ENCODE measurements at regions not wholly inside any gene's neighbourhood (a gene's known extent, or its start where the extent isn't known, plus 50 kb on each side); places are given as distances from the start of the nearest gene placed in this dataset.

GRCh38 chr9:84212982-84213381, 127.6 kb downstream of the SLC28A3 start:
- TF ChIP-seq BHLHE40 (IDR thresholded peaks at IDR 0.05; ENCODE audit: low read depth, low read length) (no peak), RAD21 (IDR thresholded peaks at IDR 0.05; ENCODE audit: low read length) (no peak), POLR2A (IDR thresholded peaks at IDR 0.05; ENCODE audit: low read depth, low read length) (no peak), CTCF (conservative IDR thresholded peaks at IDR 0.05; ENCODE audit: low read depth, low read length) (no peak), ELK1 (IDR thresholded peaks at IDR 0.05; ENCODE audit: borderline replicate concordance, low read depth, low read length) (no peak), MXI1 (IDR thresholded peaks at IDR 0.05; ENCODE audit: borderline replicate concordance, low read depth, low read length) (no peak), FOS (IDR thresholded peaks at IDR 0.05; ENCODE audit: low read depth, low read length) (no peak), CEBPB (IDR thresholded peaks at IDR 0.05; ENCODE audit: low read depth, low read length) (no peak)
- TF ChIP-seq, protein P1, sequence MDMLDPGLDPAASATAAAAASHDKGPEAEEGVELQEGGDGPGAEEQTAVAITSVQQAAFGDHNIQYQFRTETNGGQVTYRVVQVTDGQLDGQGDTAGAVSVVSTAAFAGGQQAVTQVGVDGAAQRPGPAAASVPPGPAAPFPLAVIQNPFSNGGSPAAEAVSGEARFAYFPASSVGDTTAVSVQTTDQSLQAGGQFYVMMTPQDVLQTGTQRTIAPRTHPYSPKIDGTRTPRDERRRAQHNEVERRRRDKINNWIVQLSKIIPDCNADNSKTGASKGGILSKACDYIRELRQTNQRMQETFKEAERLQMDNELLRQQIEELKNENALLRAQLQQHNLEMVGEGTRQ (IDR thresholded peaks at IDR 0.05; ENCODE audit: low read depth, low read length): no peak
